WI38 (cell line): ENCODE measurements at regions not wholly inside any gene's neighbourhood (a gene's known extent, or its start where the extent isn't known, plus 50 kb on each side); places are given as distances from the start of the nearest gene placed in this dataset.

Experiments
- H3K4me3 ChIP-seq: 2 replicates; pipeline ENCODE4 v1.5.1; 2011; ENCODE audit warnings: low read depth, mild to moderate bottlenecking, control low read depth, low read length
- TF ChIP-seq, protein P1 (sequence below): IDR thresholded peaks from 2 replicates; pipeline ENCODE4 v1.5.1; 2012; ENCODE audit warnings: low read depth, mild to moderate bottlenecking, control low read depth, low read length

DNA sequence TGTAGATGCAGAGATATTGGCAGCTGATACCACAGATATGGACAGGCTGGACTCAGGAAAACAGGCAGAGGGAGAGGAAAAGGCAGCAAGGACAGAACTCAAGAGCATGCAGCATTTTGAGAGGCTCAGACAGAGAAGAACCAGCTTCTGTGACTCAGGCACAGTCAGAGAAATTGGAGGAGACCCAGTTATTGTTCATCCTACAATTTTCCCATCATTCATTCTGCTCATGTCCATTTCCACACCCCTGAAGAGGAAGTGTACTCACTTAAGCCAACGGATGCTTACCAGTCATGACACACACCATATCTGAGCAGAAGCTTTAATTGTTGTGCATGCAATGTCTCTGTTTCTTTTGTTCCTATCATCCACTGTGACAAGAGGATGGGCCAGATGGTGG is 359.8 kb upstream of the HTR2A start:
- H3K4me3 ChIP-seq = no peak overlapping the region
- TF ChIP-seq, protein P1, sequence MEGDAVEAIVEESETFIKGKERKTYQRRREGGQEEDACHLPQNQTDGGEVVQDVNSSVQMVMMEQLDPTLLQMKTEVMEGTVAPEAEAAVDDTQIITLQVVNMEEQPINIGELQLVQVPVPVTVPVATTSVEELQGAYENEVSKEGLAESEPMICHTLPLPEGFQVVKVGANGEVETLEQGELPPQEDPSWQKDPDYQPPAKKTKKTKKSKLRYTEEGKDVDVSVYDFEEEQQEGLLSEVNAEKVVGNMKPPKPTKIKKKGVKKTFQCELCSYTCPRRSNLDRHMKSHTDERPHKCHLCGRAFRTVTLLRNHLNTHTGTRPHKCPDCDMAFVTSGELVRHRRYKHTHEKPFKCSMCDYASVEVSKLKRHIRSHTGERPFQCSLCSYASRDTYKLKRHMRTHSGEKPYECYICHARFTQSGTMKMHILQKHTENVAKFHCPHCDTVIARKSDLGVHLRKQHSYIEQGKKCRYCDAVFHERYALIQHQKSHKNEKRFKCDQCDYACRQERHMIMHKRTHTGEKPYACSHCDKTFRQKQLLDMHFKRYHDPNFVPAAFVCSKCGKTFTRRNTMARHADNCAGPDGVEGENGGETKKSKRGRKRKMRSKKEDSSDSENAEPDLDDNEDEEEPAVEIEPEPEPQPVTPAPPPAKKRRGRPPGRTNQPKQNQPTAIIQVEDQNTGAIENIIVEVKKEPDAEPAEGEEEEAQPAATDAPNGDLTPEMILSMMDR = no peak

DNA sequence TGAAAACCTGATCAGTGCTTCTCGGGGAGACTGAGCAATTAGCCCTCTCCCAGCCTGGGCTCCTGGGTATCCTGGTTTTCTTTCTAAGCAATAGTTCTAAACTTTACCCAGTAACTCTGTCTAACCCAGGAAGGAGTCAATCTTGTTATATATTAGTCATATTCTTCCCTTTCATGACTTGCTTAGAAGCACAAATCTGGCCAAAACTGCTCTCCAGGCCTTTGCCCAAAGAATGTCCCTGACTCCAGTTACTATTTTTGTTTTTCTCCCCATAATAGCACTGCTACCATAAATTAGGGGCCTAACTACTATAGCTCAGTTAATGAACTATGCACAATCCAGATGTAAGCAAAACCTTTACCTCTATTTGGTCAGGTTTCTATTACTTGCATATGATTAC is 355.8 kb upstream of the HTR2A start:
- H3K4me3 ChIP-seq = no peak overlapping the region
- TF ChIP-seq, protein P1 = no peak

DNA sequence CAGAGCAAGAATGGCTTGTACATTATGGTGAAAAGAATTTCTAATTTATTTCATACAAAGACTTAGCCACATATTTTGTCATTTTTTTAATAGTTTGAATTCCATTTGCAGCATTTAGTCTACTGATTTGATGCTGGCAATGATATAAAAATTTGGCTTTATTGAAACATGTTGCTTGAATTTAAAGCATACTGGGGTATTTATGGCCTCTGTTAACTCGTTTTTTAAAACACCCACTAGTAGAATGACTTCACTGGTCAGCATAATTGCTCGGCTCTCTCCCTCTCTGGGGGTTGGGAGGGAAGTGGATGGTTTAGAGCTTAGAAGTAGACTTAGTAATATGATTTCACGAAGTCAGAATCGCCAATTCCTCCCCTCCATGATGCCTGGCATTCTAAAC is 354.9 kb upstream of the HTR2A start:
- no peak overlapping the region for H3K4me3 ChIP-seq
- TF ChIP-seq, protein P1 = no peak

DNA sequence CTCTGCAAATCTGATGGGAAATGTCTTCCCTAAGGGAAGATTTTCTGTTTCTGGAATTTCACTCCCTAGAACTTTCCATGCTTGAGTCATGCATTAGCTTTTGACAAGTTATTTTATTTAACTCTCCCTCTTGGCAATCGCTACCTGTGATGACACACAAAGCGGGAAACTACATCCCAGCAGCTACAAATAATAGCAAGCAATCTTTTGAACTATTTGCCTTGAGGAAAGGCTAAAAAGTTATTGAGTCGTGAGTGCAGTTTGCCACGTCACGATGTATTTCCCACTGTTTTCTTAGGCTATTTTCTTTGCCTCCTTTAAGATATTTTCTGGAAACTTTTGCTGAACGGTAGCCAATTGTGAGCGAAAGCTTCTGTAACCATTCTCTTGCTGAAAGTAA is 353.3 kb upstream of the HTR2A start:
- H3K4me3 ChIP-seq = no peak overlapping the region
- TF ChIP-seq, protein P1 = no peak

DNA sequence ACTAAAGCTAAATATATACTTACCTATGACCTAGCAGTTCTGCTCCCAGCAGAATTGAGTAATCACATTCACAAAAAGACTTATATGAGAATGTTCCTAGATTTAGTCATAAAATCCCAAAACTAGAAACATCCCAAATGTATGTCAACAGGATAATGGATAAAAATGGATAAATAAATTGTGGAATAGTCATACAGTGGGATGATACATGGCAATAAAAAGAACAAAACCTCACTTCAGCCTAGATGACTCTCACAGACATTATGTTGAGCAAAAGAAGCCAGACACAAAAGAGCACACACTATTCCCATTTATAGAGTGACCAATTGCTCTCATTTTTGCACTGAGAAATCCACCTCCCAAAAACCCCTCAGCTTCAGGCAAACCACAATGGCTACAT is 352.4 kb upstream of the HTR2A start:
- no peak overlapping the region for H3K4me3 ChIP-seq
- TF ChIP-seq, protein P1 = no peak

DNA sequence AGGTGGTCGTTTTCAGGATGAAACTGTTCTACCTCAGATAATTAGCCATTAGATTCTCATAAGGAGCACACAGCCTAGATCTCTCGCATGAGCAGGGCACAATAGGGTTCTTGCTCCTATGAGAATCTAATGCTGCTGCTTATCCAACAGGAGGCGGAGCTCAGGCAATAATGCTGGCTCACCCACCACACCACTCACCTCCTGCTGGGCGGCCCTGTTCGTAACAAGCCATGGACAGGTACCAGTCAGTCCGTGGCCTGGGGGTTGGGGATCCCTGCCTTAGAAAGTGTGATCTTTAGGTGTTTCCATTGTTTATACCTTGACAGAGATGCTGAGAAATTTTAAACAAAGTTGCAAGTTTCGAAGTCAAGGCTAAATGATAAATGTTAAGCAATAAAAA is 344.6 kb upstream of the HTR2A start:
- TF ChIP-seq, protein P1 = no peak
- H3K4me3 ChIP-seq = no peak overlapping the region

DNA sequence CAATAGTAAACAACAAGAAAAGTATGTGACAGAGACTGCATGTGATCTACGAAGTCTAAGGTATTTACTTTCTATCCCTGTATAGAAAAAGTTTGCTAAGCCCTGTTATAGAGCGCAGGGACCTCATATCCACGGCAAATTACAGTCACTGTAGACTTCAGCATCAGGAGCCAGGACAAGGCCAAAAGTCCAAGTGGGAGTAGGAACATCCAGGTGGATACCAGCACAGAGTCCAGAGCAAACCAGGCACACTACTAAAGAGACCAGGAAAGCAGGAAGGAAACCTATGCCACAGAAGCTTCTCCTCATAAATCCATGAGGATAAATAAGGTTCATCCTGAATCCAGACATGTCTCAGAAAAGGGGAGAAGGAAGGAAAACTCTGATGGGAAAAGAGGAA is 342.2 kb upstream of the HTR2A start:
- TF ChIP-seq, protein P1 = no peak
- H3K4me3 ChIP-seq = no peak overlapping the region
